ENCODE measurements at regions not wholly inside any gene's neighbourhood (a gene's known extent, or its start where the extent isn't known, plus 50 kb on each side); places are given as distances from the start of the nearest gene placed in this dataset.

GRCh38 chr11:13103962-13104554 lies 94.9 kb downstream of the RASSF10 start:
- no peak for TF ChIP-seq POLR2AphosphoS5 (IDR thresholded peaks at IDR 0.05)
- TF ChIP-seq CTCF (IDR thresholded peaks at IDR 0.05): no peak
- no peak for TF ChIP-seq POLR2A (IDR thresholded peaks at IDR 0.05)

Measured in prostate gland (tissue), 2 donors.